ENCODE measurements at regions not wholly inside any gene's neighbourhood (a gene's known extent, or its start where the extent isn't known, plus 50 kb on each side); places are given as distances from the start of the nearest gene placed in this dataset.

- TF ChIP-seq EZH2phosphoT487 (IDR thresholded peaks at IDR 0.05; ENCODE audit: borderline replicate concordance, low read depth, low read length), result no peak
- TF ChIP-seq CTCF (conservative IDR thresholded peaks at IDR 0.05; ENCODE audit: low read length), result no peak
Observed at GRCh38 chr16:75818491-75818890, 92.2 kb upstream of the CPHXL start.
